GM19035 (cell line): ENCODE measurements at regions not wholly inside any gene's neighbourhood (a gene's known extent, or its start where the extent isn't known, plus 50 kb on each side); places are given as distances from the start of the nearest gene placed in this dataset.
A peak's percentile ranks its signal among the peaks of the same experiment; 100 is the strongest.

ENCODE experiments used
- ATAC-seq: cut with Tn5 transposase; IDR thresholded peaks from one replicate; pipeline ENCODE4 v1.9.1; 2021; ENCODE audit not compliant: unreplicated experiment

DNA sequence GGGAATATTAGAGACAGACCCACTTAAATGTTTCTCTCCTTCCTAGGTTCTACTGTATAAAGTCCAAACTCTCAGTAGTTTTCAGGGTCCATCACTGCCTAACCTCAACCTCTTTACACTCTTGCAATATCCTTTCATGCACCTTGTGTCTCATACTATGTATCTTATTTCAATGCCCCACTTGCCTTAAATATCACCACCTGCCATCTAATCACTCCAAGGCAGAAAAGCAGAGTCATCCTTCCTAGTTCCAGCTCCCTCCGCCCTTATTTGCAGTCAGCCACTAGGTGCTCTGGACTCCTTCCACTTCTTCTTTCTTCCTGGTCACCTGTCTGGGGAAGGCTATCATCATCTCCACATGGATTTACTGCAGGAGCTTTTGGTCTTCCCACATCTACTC, 322.0 kb downstream of the MFSD1 start:
- ATAC-seq: no peak

GRCh38 chr3:159126261-159127020, 324.6 kb downstream of the MFSD1 start:
- no peak for ATAC-seq

- no peak for ATAC-seq
Measured at GRCh38 chr3:159127021-159127392, 325.2 kb downstream of the MFSD1 start.

- ATAC-seq: no peak
Measured at GRCh38 chr3:159128628-159129027, 326.8 kb downstream of the MFSD1 start.

DNA sequence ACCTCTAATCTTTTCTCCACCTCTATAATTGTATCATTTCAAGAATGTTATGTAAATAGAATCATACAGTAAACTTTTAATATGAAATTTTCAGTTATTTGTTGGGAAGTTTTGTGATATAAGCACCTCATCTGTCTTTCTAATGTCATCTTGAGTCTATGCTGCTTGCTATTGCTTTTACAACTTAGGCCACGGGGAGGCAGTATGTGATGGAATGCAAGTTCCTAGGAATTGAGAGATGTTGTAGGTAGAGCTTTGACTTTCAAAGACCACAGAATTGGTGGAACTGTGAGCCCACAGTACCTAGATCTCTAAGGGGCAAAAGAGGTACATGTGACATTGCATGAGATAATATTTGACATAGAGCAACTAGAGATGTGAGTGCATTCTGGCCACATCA, 328.3 kb downstream of the MFSD1 start:
- peak; percentile 58 for ATAC-seq

GRCh38 chr3:159131376-159131775, 329.5 kb downstream of the MFSD1 start:
- no peak for ATAC-seq

GRCh38 chr3:159137949-159138348, 336.1 kb downstream of the MFSD1 start:
- ATAC-seq: no peak

GRCh38 chr3:159139326-159139725, 337.5 kb downstream of the MFSD1 start:
- ATAC-seq: no peak

DNA sequence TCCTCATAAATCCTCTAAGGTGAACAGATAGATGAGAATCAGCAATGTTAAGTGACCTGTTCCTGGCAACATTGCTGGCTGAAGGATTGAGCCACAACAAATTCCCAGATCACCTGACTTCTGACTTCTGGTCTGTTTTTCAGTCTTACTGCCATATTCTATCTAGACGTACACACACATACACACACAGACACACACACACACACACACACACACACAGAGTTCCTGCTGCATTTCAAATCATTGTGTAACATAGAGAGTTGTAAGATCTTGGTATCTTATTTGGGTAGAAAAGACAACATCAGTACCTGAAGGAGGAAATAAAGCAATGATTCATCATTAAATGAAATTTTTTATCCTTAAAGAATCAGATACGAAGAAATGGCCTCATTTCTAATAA, 342.6 kb downstream of the MFSD1 start:
- no peak for ATAC-seq

- ATAC-seq: no peak
Measured at GRCh38 chr3:159144891-159145290, 343.0 kb downstream of the MFSD1 start.

DNA sequence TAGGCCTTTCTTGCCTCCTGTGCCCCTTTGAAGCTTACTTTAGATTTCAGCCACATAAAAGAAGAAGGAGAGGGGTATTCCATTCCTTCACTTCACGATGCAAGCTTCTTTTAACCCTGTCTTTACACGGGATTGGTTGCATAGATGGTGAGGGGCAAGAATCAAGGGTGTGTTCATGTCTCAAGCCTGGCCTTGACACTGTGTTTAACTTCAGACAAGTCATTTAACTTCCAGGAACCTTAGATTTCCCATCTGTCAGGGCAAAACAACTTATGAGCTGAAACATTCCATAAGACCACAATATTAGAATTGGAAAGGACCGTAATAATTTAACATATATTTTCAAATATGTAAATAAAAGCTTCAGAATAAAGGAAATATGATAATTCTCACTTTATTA, 344.5 kb downstream of the MFSD1 start:
- no peak for ATAC-seq

DNA sequence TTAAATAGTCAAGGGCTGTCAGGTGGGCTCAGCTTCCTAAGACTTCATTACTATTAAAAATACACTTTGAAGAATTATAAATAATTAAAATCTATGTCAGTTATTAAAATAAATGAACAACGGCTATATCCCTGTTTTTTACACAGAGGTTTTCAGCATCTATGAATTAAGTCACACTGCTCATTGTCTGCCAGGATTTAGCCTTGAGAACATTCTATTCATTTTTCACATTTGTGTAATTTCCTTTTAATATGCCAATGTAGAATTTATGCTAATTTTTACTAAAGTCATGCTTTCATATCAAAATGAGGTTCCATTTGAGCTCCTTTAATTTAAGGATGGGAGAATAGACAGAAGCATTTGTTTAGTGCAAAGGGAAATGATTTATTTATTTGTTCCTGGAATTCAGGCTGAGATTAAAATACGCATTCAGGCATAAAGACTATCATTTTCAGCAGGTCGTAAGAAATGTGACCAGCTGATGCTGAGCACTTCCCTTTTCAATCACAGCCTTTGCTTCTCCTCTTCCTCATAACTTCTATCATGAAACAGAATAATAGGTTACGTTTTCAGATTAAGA, 345.1 kb downstream of the MFSD1 start:
- no peak for ATAC-seq

GRCh38 chr3:159147813-159148212, 346.0 kb downstream of the MFSD1 start:
- ATAC-seq: no peak

DNA sequence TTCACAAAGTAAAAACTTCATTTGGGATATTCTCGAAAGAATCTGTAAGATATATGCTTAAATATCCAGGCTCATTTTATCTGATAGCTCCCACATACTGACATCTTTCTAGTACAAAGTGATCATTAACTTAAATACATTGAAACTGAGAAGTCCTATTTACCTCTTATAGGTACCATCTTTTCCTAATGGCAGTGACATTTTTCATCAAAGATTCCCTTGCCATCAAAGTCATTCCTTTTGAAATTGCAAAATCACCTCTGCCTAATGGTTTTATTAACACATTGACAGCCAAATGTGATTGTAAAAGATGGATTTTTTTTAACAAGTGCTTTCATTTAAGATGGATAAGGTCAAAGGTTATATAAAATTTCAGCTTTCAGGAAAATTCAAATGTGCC, 346.6 kb downstream of the MFSD1 start:
- ATAC-seq: no peak

DNA sequence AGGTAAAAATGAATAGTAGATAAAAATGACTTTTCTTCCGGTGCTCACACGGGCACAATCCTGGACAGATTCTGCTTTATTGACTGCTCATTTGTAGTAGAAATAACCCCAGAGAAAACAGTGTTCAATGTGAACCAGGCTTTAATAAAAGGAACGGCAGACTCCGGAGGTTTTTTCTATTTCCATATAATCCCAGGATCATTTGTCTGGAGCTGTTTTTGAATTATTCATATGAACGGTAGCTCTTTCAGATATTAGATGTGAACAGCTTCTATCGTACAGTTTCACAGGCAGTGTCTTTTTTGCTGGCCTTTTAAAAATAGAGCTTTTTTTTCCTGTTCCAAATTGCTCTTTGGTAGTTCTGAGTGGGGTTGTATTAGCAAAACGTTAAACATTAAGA, 347.3 kb downstream of the MFSD1 start:
- no peak for ATAC-seq

- no peak for ATAC-seq
Measured at GRCh38 chr3:159149633-159150032, 347.8 kb downstream of the MFSD1 start.

GRCh38 chr3:159150180-159150579, 348.3 kb downstream of the MFSD1 start:
- ATAC-seq: no peak

DNA sequence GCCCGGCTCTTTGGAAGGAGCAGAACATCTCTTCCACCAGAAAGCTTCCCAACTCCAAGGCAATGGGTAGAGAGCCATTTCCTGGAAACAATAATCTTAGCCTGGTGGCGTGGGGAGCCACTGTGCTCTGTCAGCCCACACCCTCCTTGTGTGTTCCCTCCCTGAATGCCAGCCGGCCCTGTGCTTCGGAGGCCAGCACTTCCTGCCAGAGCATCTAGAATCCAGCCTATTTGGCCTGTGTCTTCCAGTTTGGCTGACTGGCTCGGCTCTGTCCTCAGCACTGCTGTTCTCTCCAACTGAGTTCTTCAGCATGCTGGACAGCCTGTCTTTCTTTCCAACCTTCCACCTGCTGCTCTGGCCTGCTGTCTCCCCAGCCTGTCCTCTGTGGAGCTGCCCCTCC, 349.3 kb downstream of the MFSD1 start:
- no peak for ATAC-seq

- no peak for ATAC-seq
Measured at GRCh38 chr3:159157275-159157674, 355.4 kb downstream of the MFSD1 start.

GRCh38 chr3:159158213-159158612, 356.4 kb downstream of the MFSD1 start:
- ATAC-seq: no peak

DNA sequence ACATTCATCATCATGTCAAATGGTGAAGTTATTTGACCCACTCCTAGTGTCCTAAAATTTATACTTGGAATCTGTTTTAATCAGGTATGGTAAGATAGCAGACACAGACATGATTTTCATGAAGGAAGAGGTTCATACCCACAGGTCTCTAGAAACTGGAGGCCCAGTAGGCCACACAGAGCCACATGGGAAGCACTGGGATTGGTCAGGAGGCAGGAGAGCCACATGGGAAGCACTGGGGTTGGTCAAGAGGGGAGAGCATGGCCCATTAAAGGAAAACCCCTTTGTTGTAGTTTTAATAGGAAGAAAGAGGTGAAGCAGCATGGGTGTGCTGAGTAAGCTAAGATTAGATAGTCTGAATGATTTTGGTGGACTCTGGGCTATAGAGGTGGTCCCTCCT, 356.9 kb downstream of the MFSD1 start:
- ATAC-seq: no peak

GRCh38 chr3:159159546-159159945, 357.7 kb downstream of the MFSD1 start:
- no peak for ATAC-seq

DNA sequence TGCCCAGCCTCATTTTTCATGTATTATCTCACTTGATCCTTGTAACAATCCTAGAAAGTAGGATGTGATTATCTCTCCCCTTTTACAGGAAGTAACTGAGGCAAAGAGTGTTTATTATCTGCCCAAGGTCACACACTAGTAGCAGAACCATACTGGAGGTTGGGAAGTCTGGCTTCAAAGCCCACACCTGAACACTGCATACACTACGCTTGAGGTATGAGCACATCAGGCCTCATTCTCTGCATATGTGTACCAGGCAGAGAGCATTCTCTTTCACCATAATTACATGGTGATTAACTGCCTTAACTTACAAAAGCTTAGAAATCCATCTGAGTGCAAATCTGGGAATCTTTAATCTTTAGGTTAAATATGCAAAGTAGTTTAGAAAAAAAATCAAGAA, 361.8 kb downstream of the MFSD1 start:
- ATAC-seq: no peak
